ENCODE measurements at regions not wholly inside any gene's neighbourhood (a gene's known extent, or its start where the extent isn't known, plus 50 kb on each side); places are given as distances from the start of the nearest gene placed in this dataset.

- TF ChIP-seq CTCF (IDR thresholded peaks at IDR 0.05) (no peak), BCL3 (IDR thresholded peaks at IDR 0.05) (no peak), MAFK (IDR thresholded peaks at IDR 0.05; ENCODE audit: partially characterized antibody) (no peak), MYC (IDR thresholded peaks at IDR 0.05; ENCODE audit: borderline replicate concordance, low read length) (no peak), EP300 (IDR thresholded peaks at IDR 0.05) (no peak), ZC3H11A (IDR thresholded peaks at IDR 0.05) (no peak), CBX2 (IDR thresholded peaks at IDR 0.05; ENCODE audit: borderline replicate concordance, low read depth) (no peak), NR3C1 (IDR thresholded peaks at IDR 0.05) (no peak), RAD21 (conservative IDR thresholded peaks at IDR 0.05 in 1 of 2, IDR thresholded peaks at IDR 0.05 in 1 of 2) (no peak), ESRRA (IDR thresholded peaks at IDR 0.05; ENCODE audit: borderline replicate concordance, low read length) (no peak)
Measured at GRCh38 chr10:130959752-130960195, 351.7 kb downstream of the TCERG1L start.

Data from A549 (cell line).